Progenitor cell of endocrine pancreas (in vitro differentiated cells): ENCODE measurements at regions not wholly inside any gene's neighbourhood (a gene's known extent, or its start where the extent isn't known, plus 50 kb on each side); places are given as distances from the start of the nearest gene placed in this dataset.

Experiments
- DNase-seq: peaks from one replicate; pipeline ENCODE4 v3.0.0; 2021; ENCODE audit warnings: low spot score; ENCODE audit not compliant: unreplicated experiment
- H3K27ac Mint-ChIP-seq: 2 replicates; pipeline ENCODE4 v1.8.0; 2021; ENCODE audit warnings: mild to moderate bottlenecking, moderate library complexity, mixed read lengths
- H3K27me3 Mint-ChIP-seq: 2 replicates; pipeline ENCODE4 v1.8.0; 2021; ENCODE audit warnings: mixed read lengths
- H3K36me3 Mint-ChIP-seq: 2 replicates; pipeline ENCODE4 v1.8.0; 2022; ENCODE audit warnings: mixed read lengths; ENCODE audit not compliant: insufficient read depth
- H3K4me1 Mint-ChIP-seq: 2 replicates; pipeline ENCODE4 v1.8.0; 2021; ENCODE audit warnings: low read depth, mixed read lengths
- H3K4me3 Mint-ChIP-seq: 2 replicates; pipeline ENCODE4 v1.8.0; 2021; ENCODE audit warnings: low read depth, mild to moderate bottlenecking, moderate library complexity, mixed read lengths
- H3K9me3 Mint-ChIP-seq: 2 replicates; pipeline ENCODE4 v1.8.0; 2021; ENCODE audit warnings: low read depth, mixed read lengths
- TF ChIP-seq, protein P1 (sequence below): fragments of 200-600 bp; sonication (generic); IDR thresholded peaks from one replicate; pipeline ENCODE4 v1.5.0; 2021; ENCODE audit warnings: antibody characterized with exemption, mild to moderate bottlenecking; ENCODE audit not compliant: unreplicated experiment

GRCh38 chrX:143401160-143401559 is 116.1 kb downstream of the SPANXN3 start:
- no peak overlapping the region for H3K4me3 Mint-ChIP-seq
- no peaks in the 10 kb centered on the region for H3K4me1 Mint-ChIP-seq
- H3K9me3 Mint-ChIP-seq: peaks cover 11% of the 10 kb centered on the region
- DNase-seq: no peak
- no peaks in the 10 kb centered on the region for H3K27me3 Mint-ChIP-seq
- no peaks in the 10 kb centered on the region for H3K36me3 Mint-ChIP-seq
- TF ChIP-seq, protein P1, sequence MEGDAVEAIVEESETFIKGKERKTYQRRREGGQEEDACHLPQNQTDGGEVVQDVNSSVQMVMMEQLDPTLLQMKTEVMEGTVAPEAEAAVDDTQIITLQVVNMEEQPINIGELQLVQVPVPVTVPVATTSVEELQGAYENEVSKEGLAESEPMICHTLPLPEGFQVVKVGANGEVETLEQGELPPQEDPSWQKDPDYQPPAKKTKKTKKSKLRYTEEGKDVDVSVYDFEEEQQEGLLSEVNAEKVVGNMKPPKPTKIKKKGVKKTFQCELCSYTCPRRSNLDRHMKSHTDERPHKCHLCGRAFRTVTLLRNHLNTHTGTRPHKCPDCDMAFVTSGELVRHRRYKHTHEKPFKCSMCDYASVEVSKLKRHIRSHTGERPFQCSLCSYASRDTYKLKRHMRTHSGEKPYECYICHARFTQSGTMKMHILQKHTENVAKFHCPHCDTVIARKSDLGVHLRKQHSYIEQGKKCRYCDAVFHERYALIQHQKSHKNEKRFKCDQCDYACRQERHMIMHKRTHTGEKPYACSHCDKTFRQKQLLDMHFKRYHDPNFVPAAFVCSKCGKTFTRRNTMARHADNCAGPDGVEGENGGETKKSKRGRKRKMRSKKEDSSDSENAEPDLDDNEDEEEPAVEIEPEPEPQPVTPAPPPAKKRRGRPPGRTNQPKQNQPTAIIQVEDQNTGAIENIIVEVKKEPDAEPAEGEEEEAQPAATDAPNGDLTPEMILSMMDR: no peak
- H3K27ac Mint-ChIP-seq: no peak overlapping the region

GRCh38 chrX:143378851-143379250 is 138.4 kb downstream of the SPANXN3 start:
- Mint-ChIP-seq H3K27me3 (no peaks in the 10 kb centered on the region), H3K4me1 (no peaks in the 10 kb centered on the region), H3K27ac (no peak overlapping the region), H3K36me3 (peaks cover 1% of the 10 kb centered on the region), H3K4me3 (no peak overlapping the region), H3K9me3 (peaks cover 38% of the 10 kb centered on the region)
- TF ChIP-seq, protein P1: no peak
- DNase-seq: no peak

- DNase-seq: no peak
- no peak overlapping the region for H3K4me3 Mint-ChIP-seq
- peaks cover 4% of the 10 kb centered on the region for H3K36me3 Mint-ChIP-seq
- H3K4me1 Mint-ChIP-seq: no peaks in the 10 kb centered on the region
- H3K27me3 Mint-ChIP-seq: no peaks in the 10 kb centered on the region
- peaks cover 44% of the 10 kb centered on the region for H3K9me3 Mint-ChIP-seq
- TF ChIP-seq, protein P1: no peak
- H3K27ac Mint-ChIP-seq: no peak overlapping the region
These were observed 153.9 kb downstream of the SPANXN3 start for GRCh38 chrX:143363419-143363818.

DNA sequence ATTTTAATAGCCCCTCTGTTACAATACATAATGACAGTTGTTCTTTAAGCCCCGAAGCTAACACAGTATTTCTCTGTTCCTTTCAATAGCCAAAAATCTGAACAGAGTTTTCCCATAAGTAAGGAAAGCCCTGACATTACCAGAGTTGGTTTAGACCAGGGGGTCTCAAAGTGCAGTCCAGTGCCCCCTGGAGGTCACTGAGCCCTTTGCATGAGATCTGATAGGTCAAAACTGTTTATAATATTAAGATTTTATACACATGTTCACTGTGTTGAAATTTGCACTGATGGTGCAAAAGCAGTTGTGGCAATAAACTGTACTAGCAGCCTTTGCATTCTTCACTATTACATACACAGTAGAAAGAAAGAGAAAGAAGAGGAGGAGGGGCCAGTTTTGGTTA is 177.1 kb downstream of the SPANXN3 start:
- H3K9me3 Mint-ChIP-seq: peaks cover 34% of the 10 kb centered on the region

DNA sequence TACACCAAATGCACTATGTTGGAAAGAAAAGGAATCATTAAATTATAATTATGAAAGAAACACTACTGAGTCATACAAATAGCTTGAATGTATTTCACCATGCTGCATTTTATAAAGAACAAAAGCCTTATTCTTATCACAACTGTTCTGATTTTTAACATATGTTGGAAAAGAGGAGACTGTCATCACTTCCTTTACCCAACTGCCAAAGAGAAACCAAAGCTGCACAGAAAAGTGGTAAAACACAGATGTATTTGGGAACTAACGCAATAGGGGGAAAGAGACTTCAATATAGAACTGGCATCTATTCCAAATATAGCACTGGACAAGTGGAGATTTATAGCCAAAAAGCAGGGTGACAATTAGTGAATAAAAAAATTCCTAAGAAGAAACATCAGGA is 181.0 kb downstream of the SPANXN3 start:
- TF ChIP-seq, protein P1: no peak
- Mint-ChIP-seq H3K4me1 (no peaks in the 10 kb centered on the region), H3K27ac (no peak overlapping the region), H3K27me3 (no peaks in the 10 kb centered on the region), H3K36me3 (no peaks in the 10 kb centered on the region), H3K9me3 (peaks cover 32% of the 10 kb centered on the region), H3K4me3 (no peak overlapping the region)
- no peak for DNase-seq

More for the DNA sequence above, 177.1 kb downstream of the SPANXN3 start:
- no peak for DNase-seq
- Mint-ChIP-seq H3K4me1 (no peaks in the 10 kb centered on the region), H3K27ac (no peak overlapping the region), H3K36me3 (no peaks in the 10 kb centered on the region), H3K27me3 (no peaks in the 10 kb centered on the region), H3K4me3 (no peak overlapping the region)
- TF ChIP-seq, protein P1: no peak
